Panc1 (cell line): ENCODE measurements at regions not wholly inside any gene's neighbourhood (a gene's known extent, or its start where the extent isn't known, plus 50 kb on each side); places are given as distances from the start of the nearest gene placed in this dataset.

Experiments
- CTCF ChIP-seq: fragments of 450-650 bp; IDR thresholded peaks from 2 replicates; pipeline ENCODE4 v1.5.1; 2017; ENCODE audit warnings: mild to moderate bottlenecking
- POLR2AphosphoS5 ChIP-seq: IDR thresholded peaks from 2 replicates; pipeline ENCODE4 v1.6.1; 2012; ENCODE audit warnings: mild to moderate bottlenecking, low read depth, low read length, moderate library complexity
- REST ChIP-seq, 2 experiments: IDR thresholded peaks; 2 replicates each; pipeline ENCODE4 v1.6.1; 2011 to 2012; ENCODE audit warnings: low read depth in 2 of 2, control low read depth in 1 of 2, low read length in 1 of 2, mild to moderate bottlenecking in 1 of 2, moderate library complexity in 1 of 2; ENCODE audit not compliant: insufficient read depth in 1 of 2
- SIN3A ChIP-seq: IDR thresholded peaks from 2 replicates; pipeline ENCODE4 v1.6.1; 2012; ENCODE audit warnings: low read depth, mild to moderate bottlenecking, low read length, moderate library complexity, borderline replicate concordance; ENCODE audit not compliant: insufficient read depth
- TCF7L2 ChIP-seq: IDR thresholded peaks from 2 replicates; pipeline ENCODE4 v1.6.1; 2011; ENCODE audit warnings: mild to moderate bottlenecking, low read depth, low read length, inconsistent platforms

GRCh38 chr5:88368201-88368600, 99.6 kb upstream of the TMEM161B start:
- no peak for TF ChIP-seq CTCF
- TF ChIP-seq REST (IDR thresholded peaks at IDR 0.05; ENCODE audit: insufficient read depth in 1 of 2, low read depth in 2 of 2, low read length in 1 of 2), result no peak
- no peak for TF ChIP-seq POLR2AphosphoS5
- TF ChIP-seq SIN3A, result no peak
- TF ChIP-seq TCF7L2, result no peak
